ENCODE measurements at regions not wholly inside any gene's neighbourhood (a gene's known extent, or its start where the extent isn't known, plus 50 kb on each side); places are given as distances from the start of the nearest gene placed in this dataset.

- TF ChIP-seq CTCF (IDR thresholded peaks at IDR 0.05; ENCODE audit: low read length) (no peak), EZH2 (optimal IDR thresholded peaks at IDR 0.05; ENCODE audit: low read depth, low read length) (no peak), EZH2phosphoT487 (IDR thresholded peaks at IDR 0.05; ENCODE audit: low read length) (no peak)
Measured at GRCh38 chr4:144801731-144802130, 155.8 kb downstream of the HHIP start.

Data from MM.1S (cell line).